ENCODE measurements at regions not wholly inside any gene's neighbourhood (a gene's known extent, or its start where the extent isn't known, plus 50 kb on each side); places are given as distances from the start of the nearest gene placed in this dataset.

DNA sequence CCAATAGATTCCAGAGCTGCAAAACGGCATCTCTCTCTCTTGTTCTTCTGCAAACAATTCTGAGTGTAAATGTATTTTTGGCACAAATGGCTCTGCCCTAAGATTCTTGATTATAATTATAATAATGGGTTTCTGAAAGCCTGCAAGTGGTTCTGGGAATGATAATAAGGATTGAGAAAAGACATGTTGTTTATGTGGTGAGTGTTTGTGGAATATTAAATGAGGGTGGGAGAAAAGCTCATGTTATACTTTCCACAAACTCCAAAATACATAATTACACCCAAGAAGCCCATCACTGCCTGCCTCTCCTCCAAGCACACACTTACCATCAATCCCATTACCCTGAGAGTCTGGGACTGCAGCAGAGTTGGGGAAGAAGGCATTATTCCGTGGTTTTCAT, 460.0 kb upstream of the BRINP1 start:
- no peak for DNase-seq (ENCODE audit: low read depth)

DNA sequence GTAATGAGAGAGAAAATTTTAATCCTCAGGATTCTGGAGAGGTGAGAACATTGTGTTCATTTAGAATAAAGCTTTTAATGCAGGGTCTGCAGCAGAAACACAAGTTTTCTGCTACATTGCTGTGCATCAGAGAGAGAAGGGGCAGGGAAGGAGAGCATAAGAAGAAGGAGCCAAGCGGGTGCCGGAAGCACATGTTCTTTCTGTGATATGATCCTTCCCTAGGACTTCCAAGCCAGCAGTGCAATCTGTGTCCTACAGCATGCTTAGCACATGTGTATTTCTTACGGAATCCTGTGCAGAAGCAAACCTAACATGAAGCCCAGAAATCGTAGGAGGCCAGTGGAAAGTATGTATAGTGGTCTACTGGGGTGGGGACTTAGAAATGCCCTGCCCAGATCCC, 458.3 kb upstream of the BRINP1 start:
- no peak for DNase-seq (ENCODE audit: low read depth)

DNA sequence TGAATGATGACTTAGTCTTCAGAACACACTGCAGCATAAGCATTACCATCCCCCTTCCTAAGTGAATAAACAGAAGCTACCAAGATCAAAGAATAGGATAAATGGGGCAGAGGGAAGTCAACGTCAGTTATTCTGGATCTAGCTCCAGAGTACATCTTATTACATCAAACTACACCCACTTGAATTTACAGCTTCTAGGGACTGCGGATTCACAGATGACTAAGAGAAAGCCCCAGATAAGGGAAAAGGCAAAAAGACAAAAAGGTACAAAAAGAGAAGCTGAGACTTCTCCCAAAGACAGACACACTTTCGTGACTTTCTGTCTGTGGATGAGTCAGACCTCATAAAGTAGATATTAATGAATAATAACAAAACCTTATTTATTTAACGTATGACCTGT, 457.9 kb upstream of the BRINP1 start:
- DNase-seq (ENCODE audit: low read depth), result no peak

DNA sequence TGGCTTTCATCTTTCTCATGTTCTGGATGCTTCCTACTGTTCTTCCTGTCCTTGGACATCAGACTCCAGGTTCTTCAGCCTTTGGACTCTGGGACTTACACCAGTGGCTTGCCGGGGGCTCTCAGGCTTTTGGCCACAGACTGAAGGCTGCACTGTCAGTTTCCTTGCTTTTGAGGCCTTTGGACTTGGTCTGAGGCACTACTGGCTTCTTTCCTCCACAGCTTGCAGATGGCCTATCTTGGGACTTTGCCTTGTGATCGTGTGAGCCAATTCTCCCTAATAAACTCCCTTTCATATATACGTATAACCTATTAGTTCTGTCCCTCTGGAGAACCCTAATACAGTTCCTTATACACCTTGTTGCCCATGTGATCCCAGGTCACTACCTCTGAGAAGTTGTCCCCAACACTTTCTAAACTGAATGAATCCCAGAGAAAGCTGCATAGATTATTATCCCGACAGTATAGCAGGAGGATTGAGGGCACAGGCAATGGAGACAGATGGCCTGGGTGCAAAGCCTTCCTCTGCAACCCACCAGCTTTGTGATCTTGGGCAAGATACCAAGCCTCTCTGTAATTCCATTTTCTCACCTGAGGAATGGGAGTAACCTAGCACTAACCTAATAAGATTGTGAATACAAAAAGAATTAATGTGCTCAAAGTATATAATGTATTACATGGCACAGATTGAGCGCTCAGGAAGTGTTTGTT, 449.6 kb upstream of the BRINP1 start:
- no peak for DNase-seq (ENCODE audit: low read depth)

DNA sequence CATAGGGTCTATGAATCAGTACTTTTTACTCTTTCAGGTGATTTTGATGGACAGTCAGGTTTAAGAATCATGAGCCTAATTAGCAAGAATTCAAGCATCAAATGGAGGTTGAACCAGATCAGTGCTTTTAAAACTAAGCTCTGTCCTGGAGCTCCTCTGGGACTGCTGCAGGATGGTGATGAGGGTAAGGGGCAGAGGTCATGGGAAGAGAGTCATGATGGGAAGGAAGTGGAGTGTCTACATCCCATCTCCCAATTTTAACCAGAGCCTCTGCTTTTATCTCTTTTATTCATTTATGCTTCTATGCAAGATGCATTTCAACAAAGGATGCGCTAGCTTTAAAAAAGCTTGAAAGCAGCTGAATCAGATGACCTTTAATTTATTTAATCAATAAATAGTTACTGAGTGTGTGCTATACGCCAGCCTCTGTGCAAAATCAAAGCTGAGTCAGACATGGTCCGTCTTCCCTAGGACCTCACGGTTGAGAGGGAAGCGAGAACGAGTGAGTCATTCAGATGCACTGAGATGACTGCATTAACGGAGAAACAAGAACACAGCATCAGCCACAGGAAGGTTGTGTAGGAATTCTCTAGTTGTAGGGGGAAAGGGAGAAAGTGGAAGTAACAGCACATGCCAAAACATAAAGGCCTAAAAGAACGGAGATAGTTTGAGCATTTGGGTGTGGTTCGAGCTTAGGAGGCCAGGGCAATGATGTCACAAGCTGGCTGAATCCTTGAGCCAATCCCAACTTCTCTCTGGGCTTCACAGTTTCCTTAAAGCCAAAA, 441.6 kb upstream of the BRINP1 start:
- no peak for DNase-seq (ENCODE audit: low read depth)

DNA sequence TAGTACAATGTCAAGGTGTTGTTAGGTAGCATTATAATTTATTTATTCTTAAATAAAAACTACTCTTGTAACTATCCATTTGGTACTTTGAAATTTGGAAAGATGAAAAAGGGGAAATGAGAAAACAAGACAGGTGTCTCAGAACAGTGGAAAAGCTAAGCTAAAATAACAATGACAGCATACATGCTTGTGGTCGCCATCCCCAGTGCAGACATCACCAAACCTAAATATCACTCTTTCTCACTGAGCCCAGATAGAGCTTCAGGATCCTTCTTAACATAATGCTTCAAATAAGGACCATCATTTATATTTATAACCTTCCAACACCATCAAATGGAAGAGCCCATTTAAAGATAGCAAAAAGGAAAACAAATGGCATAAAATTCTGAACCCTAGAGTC, 434.4 kb upstream of the BRINP1 start:
- DNase-seq (ENCODE audit: low read depth), result no peak

DNA sequence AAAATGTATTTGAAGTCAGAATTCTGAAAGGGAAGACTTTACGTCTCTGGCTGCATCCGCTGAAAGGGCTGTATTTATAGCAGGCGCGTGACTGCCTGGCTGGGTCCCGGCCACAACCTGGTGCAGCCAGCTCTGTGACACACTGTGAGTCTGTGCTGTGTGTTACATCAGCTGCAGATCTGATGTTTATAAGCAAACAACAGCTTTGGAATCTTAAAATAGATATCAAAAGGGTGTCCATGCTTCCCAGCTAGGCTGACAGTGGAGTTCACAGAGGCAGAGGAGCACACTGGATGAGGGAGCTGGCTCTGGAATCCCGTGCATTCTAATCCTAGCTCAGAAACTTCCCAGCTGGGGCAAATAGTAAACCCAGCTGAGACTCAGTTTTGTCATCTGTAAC, 433.4 kb upstream of the BRINP1 start:
- no peak for DNase-seq (ENCODE audit: low read depth)

DNA sequence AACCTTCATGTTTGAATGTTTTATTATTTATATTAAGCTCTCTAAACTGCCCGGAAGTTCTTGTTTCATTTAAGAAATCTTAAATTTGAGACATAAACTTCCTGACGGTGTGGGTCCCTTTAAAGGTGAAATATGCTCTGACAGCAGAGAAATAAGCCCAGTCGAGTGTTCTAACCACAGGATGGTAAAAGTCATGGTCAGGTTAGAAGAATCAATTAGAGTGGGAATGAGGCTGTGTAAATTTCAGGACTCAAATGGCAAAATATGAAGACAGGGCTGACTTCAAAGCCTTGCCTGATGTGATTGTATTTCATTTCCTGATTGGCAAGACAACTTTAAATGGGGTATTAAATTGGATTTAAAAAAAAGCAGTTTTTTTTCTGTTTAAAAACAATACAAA, 432.9 kb upstream of the BRINP1 start:
- no peak for DNase-seq (ENCODE audit: low read depth)

DNA sequence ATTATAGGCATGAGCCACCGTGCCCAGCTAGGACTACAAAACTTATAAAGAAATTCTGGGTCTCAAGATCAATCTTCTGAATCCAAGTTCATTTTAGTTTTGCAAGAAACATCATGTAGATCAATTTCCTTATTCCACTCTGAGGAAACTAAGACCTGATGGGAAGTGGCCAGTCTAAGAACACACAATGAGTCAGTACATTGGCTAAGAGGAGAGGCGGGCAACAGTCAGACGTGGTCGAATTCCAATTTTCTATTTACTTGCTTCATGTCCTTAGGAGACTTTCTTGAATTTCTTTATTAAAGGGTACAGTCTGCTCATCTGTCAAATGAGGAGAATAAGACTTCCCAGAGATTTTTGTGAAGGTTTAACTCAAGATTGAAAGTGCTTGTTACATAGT, 432.1 kb upstream of the BRINP1 start:
- no peak for DNase-seq (ENCODE audit: low read depth)

DNA sequence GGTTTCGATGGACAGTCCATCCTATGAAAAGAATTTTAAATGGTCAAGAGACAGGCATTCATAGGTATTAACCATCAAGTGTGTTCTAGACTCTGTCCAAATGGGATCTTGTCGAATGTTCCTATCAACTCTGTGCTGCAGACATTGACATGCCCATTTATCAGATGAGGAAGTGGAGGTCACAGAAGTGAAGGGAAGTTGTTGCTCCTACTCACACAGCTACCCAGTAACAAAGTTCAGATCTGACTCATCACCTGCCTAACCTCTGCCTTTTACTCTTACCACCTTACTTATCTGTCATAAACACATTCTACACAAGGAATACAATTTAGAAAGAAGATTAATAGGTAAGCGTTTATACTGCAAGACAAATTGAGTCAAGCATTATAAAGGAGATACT, 426.2 kb upstream of the BRINP1 start:
- no peak for DNase-seq (ENCODE audit: low read depth)

DNA sequence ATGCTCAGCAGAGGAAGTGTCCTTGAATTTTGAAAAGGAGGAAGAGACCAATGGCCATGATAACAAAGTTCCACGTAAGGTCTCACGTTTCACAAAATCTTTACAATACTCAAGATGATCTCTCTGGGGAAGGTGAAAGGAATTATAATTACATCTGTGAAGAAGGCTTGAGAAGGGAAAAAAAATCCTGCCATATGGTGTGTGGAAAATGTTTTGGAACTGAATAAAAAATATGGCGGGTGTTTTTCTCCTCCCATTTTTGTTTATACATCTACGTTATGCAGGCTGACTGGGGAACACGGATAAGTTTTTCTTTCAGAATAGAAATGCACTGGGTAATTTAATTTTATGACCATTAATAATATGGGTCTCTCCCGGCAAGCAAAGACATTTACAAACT, 425.6 kb upstream of the BRINP1 start:
- no peak for DNase-seq (ENCODE audit: low read depth)

DNA sequence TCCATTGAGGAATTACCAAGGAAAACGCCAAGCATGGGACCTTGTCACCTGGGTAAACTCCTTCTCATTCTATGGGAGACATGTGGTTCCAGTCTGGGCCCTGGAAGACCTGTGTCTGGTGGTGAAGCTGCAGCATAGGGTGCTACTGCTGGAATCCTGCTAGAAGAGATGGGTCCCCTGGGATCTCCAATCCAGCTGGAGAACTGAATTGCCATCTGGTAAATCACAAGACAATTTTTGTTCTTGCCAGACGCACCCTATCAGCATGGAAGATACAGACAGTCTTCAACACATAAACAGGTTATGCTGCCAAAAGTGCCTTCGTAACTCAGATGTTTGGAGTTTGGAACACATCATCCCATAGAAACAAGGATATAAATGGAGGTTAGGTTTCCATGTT, 424.0 kb upstream of the BRINP1 start:
- no peak for DNase-seq (ENCODE audit: low read depth)

DNA sequence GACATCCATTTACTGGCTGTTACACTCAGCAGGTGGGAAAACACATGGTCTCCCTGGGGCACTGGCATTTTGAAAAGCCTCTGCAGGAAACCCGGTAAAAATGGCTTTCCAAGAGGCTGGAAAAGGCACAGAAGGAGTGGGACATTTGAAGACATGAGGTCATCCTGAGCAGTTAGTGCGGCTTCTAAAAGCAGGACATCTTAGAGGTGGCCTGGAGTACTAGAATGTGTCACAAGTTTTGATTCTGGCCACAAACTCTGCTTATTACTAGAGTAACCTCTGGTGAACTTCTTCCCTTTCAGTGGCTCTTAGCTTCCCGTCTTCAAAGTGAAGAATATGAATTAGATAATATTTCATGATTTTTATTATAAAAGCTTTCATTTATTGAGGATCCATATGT, 423.0 kb upstream of the BRINP1 start:
- DNase-seq (ENCODE audit: low read depth), result no peak

DNA sequence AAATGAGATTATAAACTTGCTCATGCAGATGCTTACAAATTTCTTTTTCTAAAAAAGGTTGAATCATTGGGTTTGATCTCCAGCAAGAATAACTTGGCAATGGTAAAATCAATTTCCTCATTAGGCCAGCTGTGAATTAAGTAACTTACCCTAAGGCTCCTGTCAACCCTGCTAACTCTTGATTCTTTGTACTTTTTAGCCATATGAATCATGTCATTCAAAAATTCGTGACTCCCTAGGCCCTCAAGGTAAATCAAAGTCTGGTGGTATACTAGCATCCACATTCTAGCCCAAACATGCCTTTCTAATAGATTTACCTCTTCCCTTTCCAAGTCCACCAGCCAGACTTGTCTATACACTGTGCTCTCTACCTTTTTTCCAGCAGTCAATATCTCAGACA, 420.8 kb upstream of the BRINP1 start:
- DNase-seq (ENCODE audit: low read depth), result no peak

DNA sequence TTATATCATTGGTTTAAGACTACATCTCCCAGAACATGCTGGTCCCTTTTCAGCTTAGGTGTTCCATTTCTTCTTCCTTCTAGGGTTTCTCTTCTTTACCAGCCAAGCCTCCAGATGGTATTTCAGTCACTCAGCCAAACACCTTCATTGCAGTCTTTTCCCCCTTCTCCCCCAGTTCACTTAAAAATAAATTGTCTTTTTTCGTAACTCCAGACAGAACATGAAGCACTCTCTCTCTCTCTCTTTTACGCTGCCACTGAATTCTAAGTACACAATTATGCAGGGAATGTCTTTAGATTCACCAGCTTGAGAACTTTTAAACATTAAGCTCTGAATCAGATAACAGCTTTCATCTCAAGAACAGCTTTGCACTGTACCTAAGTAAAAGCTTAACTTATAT, 419.7 kb upstream of the BRINP1 start:
- no peak for DNase-seq (ENCODE audit: low read depth)

DNA sequence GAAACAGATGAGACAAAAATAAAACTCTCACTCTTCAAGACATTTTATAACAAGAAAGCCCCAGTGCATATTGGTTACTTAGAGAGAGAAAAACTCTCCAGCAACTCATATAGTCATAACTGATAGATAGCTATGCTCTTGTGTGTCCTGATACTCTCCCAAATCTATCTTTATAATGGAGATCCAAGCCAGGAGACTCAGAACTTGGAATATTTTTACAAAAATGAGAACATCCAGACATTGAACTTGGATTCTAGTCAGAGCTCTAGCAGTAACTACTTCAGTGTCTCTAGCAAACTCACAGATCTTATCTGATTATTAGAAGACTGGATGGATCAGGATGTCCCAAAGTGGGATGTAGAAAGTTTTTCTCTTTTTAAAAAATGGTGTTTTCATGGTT, 412.7 kb upstream of the BRINP1 start:
- DNase-seq (ENCODE audit: low read depth), result no peak

DNA sequence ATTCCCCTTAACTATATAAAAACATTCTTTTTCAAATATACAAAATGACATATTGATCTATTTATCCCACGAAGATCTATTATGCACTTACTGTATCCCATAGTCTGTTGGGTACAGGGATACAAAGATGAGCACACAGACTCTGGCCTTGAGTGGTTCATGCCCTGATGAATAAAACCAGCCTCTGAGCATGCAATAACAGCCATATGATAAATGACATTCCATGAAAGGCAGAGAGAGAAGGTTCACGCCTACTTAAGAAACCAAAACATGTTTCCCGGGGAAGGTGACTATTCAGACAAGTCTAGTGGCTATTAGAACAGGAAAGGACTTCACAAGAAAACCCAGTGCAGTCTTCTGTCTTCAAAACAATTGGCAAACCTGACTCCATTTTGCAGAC, 406.2 kb upstream of the BRINP1 start:
- DNase-seq (ENCODE audit: low read depth), result no peak

DNA sequence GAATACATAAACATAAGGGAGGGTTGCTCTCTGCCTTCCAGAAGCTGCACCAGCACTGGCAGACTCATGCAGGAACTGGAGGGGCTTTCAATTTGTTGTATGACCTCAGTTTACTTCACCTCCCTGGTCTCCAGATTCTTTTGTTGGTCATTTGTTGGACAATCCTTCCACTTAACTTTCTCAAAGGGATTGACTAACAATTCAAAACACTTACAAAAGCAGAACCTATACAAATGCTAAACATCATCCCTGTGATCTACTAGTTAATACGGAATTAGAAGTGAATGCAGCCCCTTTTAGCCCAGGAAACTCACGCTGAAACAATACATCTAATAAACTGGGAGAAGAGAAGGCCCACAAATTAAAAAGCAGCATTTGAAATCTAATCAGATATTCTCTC, 404.6 kb upstream of the BRINP1 start:
- no peak for DNase-seq (ENCODE audit: low read depth)

DNA sequence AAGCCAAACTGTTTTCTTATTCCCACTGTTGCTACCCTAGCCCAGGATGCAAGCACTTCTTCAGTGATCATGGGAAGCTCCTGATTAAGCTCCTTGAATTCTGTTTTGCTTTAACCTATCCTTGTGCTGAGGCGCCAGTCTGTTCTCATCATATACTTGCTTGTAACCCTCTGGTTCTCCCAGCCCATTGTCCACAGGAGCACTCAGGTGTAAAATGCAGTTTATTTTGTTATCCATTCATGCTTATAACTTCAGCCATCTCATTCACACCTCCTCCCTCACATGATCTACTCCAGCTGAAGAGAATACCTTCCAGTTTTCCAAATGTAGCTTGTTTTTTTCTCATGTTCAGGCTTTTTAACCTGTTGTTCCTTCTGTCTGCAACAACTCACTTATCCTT, 402.1 kb upstream of the BRINP1 start:
- no peak for DNase-seq (ENCODE audit: low read depth)

DNA sequence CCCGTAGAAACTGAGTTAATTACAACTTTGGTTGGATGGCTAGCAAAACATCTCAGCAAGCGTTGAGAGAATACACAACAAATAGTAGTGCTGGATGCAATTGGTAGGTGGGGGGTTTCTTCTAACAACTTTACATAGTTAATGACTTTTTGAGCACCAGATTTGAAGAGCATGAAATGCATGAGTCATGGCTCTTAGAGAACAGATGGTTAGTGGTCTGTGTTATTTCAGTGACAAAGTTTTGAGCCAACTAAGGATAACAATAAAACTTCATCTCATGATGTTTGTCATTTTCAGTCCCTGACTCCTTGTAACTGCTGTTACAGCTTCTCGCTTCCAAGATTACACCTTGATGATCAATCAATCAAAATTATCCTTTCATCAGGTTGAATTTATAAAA, 399.0 kb upstream of the BRINP1 start:
- DNase-seq (ENCODE audit: low read depth), result no peak

DNA sequence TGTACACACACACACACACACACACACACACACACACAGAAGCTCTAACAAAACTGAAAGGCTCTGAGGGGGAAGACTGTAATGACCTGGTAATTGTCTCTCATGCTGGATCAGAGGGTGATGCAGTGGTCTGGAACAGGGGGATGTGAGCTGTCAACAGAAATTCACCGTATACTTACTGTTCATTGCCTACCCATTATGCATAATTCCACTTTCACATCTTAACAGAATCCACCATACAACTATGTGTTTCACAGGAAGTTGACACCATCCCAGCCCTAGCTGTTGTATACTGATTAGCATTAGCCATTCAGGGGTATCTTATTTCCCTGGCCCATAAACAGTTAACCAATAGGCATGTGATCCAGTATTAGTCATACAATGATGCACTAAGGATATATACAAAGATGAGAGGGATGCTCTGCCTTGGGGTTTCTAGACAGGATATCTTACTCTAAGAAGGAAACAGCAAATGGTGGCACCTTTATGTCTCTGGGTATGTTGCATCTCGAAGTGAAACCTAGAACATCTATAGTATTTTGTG, 396.5 kb upstream of the BRINP1 start:
- no peak for DNase-seq (ENCODE audit: low read depth)

DNA sequence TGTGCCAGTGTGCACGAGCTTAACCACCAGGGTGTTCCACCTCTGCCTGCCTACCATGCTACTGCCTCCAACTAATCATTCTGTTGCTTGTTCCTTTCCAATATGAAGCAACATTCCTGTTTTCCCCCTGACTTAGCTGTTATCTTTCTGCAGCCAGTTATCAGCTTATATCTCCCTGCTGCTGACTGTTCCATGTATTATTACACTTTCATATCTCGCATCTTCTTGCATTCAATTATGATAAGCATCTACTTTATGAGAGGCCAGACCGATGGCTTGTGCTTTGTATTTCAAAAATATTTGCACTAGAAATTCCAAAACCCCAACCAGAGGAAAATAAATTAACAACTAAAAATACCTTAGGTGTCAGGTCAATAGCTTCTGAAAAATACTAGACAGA, 394.0 kb upstream of the BRINP1 start:
- no peak for DNase-seq (ENCODE audit: low read depth)

DNA sequence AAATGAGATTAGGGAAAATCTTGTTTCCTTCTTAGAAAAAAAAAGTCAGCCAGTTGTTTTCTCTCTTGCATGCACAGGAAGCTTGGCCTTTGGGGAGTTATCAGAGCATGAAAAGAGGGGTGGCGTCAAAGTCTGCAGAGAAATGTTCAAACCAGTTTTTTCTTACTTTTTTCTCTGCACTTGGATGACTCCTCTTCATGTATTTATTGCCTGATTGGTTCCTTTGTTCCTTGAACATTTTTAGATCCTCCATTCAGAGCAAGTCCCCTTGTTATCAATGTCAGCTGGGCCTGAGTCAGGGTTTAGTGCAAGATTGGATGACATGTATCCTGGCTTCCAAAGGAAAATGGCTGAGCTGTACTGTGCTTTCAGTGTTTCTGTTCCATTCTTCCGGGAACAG, 392.6 kb upstream of the BRINP1 start:
- no peak for DNase-seq (ENCODE audit: low read depth)

DNA sequence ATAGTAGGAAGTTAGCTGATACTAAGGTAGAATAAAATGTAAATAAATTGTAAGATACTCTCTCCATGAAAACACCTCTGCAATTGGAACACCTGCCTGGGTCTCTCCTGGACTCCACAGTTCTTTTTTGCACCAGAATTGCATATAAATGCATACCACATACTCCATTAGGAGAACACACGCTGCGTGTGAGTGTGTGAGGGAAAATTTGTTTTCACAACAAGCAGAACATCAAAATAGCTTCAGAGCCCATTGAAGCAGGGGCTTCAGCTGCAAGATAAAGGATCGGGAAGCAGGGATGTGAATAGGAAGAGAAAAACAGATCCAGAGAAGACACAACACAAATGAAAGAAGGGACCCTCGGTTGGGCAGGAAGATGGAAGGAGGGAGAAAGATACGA, 389.8 kb upstream of the BRINP1 start:
- no peak for DNase-seq (ENCODE audit: low read depth)
